HG03280 (cell line): ENCODE measurements at regions not wholly inside any gene's neighbourhood (a gene's known extent, or its start where the extent isn't known, plus 50 kb on each side); places are given as distances from the start of the nearest gene placed in this dataset.
"Not testable (repeated sequence)": the region's sequence is repeated elsewhere in the genome, so short reads cannot be mapped to it uniquely, and the experiment has no call there.

Experiments
- ATAC-seq: cut with Tn5 transposase; IDR thresholded peaks from one replicate; pipeline ENCODE4 v1.9.1; 2021; ENCODE audit warnings: mild to moderate bottlenecking, moderate library complexity; ENCODE audit not compliant: unreplicated experiment

- no peak for ATAC-seq
These were observed 152.4 kb upstream of the PRICKLE1 start for GRCh38 chr12:42741771-42742510.

GRCh38 chr12:42741091-42741490 is 151.5 kb upstream of the PRICKLE1 start:
- ATAC-seq = no peak

- ATAC-seq = no peak
These were observed 147.9 kb upstream of the PRICKLE1 start for GRCh38 chr12:42737398-42737797.

DNA sequence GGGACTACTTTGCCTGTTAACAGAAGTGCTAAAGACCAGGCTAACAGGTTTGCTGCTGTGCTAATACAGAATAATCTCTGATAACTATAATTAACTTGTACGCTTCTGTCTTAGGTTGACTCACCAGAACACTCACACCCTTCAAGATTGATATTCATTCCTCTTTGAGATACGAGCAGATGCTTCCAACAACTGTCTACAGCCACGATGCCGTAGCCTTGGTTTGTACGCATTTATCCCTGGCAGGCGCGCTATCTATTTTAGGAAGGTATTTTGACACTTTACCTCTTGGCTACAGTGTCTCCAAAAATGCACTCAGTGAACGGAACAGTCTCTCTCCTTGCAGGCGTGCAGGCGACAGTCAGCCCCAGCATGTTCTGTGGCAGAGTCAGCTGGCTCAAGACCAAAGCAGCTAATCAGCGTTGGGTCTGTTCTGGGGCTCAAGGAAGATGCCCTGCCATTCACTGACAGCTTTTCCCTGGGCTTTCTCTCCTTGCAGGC is 146.4 kb upstream of the PRICKLE1 start:
- no peak for ATAC-seq

- ATAC-seq = no peak
These were observed 144.4 kb upstream of the PRICKLE1 start for GRCh38 chr12:42733911-42734310.

- ATAC-seq = no peak
These were observed 143.4 kb upstream of the PRICKLE1 start for GRCh38 chr12:42732908-42733411.

GRCh38 chr12:42730291-42730690 is 140.7 kb upstream of the PRICKLE1 start:
- ATAC-seq = no peak

DNA sequence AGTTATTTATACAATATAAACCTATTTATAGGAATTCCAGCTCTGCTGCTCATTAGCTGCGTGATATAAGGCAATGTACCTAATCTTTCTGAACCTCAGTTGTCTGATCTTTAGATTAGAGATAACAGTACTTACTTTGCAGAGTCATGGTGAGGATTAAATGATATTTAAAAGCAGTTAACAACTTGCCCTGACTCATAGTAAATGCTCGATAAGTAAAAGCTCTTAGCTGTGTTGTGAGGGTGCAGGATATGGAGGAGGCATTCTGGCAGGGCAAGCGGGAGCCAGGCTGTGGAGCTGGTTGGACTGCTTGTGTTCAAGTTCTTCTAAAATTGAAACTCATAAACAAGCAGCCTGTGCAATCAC is 140.0 kb upstream of the PRICKLE1 start:
- ATAC-seq = no peak

- ATAC-seq = no peak
These were observed 139.4 kb upstream of the PRICKLE1 start for GRCh38 chr12:42728770-42729534.

GRCh38 chr12:42728287-42728686 is 138.7 kb upstream of the PRICKLE1 start:
- ATAC-seq = no peak

- ATAC-seq = no peak
These were observed 136.3 kb upstream of the PRICKLE1 start for GRCh38 chr12:42725809-42726208.

DNA sequence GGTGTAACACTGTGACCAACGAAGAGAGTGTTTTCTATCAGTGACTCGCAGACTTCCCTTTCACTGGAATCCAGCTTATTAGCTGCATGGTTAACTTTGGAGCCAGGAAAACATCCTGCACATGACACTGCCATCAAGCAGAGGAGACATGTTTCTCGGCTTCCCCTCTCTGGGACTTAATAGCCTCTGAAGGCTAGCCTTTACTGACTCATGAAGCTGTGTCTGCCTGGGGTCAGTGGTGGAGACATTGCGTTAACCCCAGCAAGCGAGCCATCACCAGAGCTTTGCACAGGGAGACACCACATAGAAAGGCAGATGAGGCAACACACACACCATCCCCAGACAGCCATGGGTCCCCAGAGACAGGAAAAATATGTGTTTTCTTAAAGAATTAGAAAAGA is 126.9 kb upstream of the PRICKLE1 start:
- ATAC-seq = no peak

- not testable (repeated sequence) for ATAC-seq
These were observed 124.0 kb upstream of the PRICKLE1 start for GRCh38 chr12:42713566-42713965.

- not testable (repeated sequence) for ATAC-seq
These were observed 118.8 kb upstream of the PRICKLE1 start for GRCh38 chr12:42708374-42708773.

GRCh38 chr12:42707312-42708226 is 118.0 kb upstream of the PRICKLE1 start:
- ATAC-seq = no peak

- ATAC-seq = no peak
These were observed 116.8 kb upstream of the PRICKLE1 start for GRCh38 chr12:42706321-42706720.

DNA sequence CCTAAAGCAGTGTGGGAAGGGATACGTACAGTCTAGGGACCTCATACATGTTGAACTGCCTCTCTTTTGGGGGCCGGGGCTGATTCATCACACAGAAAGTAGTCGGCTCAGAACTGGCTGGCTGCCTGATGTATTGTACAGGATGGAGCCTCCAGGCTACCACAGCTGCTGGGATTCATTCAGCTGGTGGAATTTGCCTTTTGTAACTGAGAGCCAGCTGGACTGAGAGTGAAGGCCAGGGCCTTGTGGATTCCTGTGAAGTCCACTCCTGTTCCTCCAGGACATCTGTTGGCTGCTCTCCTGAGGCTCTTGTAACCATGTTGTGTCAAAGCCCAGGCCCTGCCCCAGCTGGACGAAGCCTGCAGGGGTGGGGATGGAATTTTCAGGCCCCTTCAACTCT is 116.3 kb upstream of the PRICKLE1 start:
- ATAC-seq = no peak

DNA sequence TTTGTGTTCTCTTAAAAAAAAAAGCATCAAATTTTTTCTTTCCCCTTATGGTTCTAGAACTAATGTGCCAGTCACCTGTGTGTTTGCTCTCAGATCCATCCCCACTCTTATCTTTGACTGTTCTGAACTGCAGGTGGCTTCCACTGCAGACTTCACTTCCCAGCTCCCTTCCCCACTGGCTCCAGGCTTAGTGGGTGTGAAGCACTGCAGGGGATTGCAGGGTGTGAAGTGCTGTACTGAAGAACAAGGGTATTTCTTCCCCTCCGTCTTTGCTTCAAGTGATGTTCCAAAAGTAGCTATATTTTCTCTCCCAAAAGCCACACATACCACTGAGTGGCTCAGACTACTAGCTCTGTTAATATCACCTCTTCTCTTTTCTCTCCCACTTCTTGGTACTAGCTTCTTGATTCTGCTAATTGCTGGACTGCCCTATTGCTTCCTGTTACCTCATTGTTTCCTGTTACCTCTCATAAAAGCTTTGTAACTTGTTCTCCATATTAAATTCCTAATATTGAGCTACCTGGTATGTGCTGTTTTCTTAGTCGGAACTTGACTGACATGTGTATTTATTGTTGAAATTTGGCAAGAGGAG is 115.4 kb upstream of the PRICKLE1 start:
- no peak for ATAC-seq

DNA sequence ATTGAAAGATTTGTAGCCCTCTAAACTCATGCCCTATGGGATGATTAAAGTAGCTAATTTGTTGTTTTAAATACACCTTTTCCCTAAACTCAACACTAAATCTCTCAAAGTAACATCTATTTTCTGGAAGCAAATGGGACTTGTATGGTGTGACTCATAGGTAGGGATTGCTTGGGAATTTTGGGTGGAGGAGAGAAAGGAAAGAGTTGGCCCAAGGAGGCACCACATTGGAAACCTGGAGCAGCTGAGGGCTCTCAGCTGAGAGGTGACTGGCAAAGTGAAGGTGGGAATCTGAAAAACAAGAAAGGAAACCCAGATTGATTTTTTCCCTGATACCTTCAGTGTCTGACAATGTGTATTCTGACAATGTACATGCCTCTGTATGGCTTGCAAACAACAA is 114.8 kb upstream of the PRICKLE1 start:
- ATAC-seq = no peak

DNA sequence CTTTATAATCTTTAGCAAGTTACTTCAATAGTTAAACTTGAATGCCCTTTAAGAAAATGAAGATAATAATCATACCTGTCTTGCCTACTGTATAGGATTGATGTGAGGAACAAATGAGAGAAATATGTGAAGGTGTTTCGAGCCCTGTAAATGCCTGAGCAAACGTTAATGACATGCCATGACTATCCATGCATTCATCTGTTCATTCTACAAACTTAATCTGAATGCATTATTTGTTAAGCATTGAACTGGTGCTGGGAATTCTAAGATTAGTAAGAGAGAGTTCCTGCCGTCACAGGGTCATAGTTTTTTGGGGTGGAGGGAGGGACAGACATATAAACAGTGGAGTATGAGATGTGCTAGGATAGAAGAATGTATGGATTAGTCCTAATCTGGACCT is 111.5 kb upstream of the PRICKLE1 start:
- ATAC-seq = no peak

DNA sequence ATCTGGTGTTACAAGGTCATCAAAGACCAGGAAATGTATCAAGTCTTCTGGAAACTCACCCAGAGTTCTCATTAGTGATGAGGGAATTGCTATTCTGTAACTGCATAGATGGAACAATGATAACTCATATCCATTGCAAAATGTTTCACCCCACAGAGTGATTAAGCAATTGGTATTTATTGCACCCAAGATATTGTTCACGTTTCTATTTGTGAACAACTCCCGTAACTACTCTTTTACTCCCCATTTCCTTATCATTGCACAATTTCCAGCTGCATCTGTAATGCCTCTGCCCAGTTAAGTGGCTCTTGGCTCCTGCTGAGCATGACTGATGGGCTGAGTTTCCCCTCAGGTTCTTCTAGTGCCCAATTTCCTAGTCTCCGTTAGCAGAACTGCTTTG is 108.7 kb upstream of the PRICKLE1 start:
- ATAC-seq = no peak
